ENCODE measurements at regions not wholly inside any gene's neighbourhood (a gene's known extent, or its start where the extent isn't known, plus 50 kb on each side); places are given as distances from the start of the nearest gene placed in this dataset.

DNA sequence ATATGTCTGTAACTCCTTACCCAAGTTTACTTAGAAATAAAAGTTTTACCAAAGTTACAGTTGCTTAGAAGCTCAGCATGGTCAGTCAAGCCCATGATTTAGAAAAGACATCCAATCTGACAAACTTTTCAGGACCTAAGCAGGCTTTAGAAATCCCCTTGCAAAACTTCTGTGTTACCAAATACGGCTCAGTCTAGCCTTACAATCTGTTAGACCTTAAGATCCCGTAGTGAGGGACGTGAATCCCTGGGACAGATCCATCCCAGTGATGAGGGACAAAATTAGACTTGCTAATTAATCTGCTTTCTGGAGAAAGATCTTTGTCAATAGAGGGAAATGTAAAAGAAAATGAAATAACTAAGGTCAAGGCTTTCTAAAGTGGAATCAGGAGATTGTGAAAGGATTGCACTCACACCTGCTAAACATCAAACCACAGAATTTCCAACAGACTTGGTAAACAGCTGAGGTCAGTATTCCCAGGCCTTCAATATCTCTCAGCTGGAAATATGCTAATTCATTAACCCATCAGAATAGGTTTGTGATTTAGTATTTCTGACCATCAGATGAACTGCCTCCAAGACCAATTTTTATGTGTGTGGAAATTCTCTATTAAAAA, 375.3 kb downstream of the DUSP10 start:
- DNase-seq (ENCODE audit: low read depth), result no peak

DNA sequence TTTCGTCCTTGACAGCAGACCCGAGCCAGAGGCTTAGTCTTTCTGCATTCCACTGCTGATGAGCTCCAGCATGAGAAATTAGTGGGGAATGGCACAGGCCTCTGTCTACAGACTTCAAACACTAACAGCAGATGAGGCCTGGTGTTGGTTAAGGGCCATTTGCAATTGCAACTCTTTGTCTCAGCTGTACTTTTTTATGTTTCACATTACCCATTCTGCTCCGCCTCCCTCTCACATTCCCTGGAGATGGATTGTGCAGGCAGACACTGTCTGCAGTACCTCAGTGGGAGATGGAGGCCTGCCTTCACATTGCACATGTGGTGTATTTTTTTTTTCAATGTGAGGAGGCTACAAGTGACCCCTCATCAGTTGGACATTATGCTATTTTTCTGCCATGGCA, 370.2 kb downstream of the DUSP10 start:
- DNase-seq (ENCODE audit: low read depth), result no peak

DNA sequence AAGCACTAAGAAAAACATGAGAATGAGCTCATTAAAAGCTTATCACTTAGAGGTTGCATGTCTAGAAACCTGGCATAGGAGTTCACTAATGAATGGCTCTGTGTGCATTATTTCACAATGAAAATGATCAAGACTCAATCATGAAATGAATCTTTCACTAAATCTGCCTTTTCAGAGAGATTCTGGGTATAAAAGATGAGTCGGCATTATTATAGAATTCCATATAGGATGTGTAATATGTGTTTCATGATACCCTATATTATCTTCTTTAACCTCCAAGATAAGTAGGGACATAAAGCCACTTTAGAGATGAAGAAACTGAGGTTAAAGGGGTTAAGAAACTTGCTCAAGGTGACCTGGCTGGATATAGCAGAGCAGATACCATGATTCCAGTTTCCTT, 368.1 kb downstream of the DUSP10 start:
- DNase-seq (ENCODE audit: low read depth), result no peak

DNA sequence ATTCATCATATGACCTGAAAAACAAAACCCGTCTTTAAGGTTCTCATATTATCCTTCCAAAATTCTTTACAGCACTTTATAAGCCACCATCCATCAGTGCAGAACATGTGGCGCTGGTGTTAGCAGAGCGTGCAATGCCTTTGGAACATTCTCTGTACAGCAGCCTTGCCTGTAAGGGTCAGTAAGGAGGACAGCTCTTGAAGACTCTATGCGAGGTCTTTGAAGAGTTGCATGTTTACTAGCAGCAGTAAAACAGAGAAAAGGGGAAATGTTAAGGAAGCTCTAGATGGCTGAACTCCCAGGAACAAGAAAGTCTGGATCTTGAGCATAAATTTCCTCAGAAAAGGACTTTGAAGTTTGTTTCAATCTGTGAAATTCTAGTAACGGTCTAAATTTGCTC, 365.6 kb downstream of the DUSP10 start:
- no peak for DNase-seq (ENCODE audit: low read depth)

DNA sequence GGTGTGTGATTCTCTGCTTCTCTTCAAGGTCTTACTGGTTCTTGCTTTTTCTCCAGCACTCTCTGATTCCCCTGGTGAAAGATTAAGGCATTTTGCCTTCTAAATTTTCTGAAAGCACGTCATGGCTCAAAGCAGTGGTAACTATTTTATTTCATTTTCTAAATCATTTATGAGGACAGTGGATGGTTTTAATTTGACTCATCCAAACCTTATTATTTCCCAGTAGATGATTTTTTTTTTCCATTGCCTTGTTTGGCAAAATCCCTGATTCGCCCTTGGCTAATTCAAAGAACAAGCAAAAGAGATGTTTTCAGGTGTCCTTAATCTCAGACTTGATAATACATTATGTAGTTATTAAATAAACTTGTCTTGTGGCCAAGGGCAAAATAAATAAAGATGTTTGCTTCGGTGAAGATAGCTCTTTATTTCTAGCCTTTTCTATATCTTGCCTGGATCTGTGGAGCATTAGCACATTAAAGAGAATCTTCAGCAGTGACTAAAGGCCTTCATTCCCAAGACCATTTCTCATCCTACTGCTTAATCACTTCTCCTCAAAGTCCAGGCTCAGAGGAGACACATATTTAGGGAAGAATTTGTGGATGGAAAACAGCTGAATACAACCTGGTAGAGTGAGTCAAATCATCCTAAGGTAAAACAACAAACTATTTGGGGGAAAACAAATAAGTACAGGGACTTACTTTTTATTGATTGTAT, 359.8 kb downstream of the DUSP10 start:
- DNase-seq (ENCODE audit: low read depth), result peak; percentile 83

DNA sequence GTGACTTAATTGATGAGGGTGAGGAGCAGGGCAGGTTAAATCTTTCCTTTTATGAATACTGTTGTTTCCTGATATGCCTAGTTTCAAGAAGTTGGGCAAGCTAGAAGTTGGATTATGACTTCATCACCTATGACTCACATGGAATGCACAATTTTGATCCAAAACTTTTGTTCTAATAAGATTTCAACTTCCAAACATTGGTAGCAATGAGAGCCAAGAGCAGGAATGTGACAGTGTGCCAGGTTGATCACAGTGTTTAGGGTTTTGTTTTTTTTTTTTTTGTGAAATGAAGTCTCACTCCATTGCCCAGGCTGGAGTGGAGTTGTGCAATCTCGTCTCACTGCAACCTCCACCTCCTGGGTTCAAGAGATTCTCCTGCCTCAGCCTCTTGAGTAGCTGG, 349.4 kb downstream of the DUSP10 start:
- peak; percentile 82 for DNase-seq (ENCODE audit: low read depth)

DNA sequence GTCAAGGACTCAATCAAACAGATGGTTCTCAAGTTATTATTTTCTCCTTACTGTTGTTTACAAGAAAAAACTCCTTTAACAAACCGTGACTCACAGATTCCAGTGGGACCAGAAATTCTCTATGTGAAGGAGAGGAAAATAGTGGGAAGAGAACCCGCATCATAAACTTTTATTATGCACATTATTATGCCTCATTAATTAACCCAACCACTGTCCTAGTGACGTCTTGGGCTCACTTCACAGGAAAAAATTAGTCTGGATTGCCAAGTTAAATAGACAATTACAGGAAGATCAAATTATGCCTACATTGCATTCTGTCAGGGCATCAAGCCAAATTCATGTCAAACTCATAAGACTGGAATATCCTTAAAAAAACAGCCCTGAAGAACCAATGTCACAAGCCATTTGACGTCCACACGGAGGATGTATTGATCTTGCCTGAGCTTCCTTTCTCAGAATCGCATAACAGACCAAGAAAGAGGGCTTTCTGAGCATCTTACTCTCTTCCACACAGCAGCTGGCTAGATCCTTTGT, 347.8 kb downstream of the DUSP10 start:
- DNase-seq (ENCODE audit: low read depth), result peak; percentile 92

DNA sequence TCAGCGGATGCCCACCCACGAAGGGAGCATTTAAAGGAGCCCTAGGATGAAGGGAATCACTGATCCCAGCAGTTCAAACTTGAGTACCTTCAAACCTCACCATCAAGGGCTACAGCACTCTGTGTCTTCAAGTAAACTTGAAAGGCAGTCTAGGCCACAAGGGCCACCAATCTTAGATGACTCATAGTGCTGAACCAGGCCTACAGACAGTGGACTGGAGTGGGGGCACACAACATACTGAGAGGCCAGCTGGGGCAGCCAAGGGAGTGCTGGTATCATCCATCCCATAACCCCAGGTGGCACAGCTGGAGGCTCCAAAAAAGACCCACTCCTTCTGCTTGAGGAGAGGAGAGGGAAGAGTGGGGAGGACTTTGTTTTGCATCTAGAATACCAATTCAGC, 345.4 kb downstream of the DUSP10 start:
- no peak for DNase-seq (ENCODE audit: low read depth)

DNA sequence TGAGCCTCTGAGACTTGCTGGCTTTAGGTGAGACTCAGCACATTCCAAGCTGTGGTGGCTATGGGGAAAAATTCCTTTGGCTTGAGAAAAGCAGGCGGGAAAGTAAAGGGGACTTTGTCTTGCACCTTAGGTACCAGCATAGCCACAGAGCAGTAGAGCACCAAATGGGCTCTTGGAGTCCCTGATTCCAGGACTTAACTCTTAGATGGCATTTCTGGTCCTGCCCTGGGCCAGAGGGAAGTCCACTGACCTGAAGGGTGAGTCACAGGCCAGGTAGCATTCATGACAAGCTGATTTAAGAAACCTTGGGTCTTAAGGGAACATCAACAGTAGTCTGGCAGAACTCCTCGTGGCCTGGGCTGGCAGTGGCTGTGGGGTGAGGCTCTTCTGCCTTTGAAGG, 344.7 kb downstream of the DUSP10 start:
- no peak for DNase-seq (ENCODE audit: low read depth)

DNA sequence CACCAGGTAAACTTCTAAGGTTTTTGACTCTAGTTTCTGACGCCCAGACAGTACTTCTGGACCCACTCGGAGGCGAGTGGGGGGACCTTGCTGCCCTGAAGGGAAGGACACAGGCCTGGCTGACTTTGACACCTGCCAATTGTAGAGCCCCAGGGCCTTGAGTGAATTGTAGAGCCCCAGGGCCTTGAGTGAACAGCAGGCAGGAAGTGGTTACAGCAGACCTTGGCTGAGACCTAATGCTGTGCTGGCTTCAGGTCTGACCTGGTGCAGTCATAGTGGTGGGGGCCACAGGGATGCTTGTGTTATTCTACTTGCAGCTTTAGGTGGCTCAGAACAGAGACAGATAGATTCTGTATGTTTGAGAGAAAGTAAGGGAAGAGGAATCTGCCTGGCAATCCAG, 344.3 kb downstream of the DUSP10 start:
- DNase-seq (ENCODE audit: low read depth), result no peak

DNA sequence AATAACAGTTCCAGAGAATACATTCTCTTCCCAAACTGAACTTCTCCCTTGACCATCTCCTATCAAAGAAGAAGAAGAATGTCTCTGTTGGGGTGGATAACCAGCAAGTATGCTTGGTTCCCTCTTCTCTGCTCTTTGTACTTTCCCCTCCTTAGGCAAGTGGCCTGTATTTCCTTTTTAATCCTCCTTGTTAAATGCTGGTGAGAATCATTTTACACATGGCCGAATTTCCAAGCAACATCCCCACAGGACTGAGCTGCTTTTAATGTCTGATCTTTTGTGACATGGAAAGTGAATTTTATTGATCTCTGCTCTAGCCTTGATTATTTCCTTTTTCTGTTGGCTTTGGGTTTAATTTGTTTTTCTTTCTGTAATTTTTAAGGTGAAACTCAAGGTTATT, 336.7 kb downstream of the DUSP10 start:
- DNase-seq (ENCODE audit: low read depth), result no peak

DNA sequence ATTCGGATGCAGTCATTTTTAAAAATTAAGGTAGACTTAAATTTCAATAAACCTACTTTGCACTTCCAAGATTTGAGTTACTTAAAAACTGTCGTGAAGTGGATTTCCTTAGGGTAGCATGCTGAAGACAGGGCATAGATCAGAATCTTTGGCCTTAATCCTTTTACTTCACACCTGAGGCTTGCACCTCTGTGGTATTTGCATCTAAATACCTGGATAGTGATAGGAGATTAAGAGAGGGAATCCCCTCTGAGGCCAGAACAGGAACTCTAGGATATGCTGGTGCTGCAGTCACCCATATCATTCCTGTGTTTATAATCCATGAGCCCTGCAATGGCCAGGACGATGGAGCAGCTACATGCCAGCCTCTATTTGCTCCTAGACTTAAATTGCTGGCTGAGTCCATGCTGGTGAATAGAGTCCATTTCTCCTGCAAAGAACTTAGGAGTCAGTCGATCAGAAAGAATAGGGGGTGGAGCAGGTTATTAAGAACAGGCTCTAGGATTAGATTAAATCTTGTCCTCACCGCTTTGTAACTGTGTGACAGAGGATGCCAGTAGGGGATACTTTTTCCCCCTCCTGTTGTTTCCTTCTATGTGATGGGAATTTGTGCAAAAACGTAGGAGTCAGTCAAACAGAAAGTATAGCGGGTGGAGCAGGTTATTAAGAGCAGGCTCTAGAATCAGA, 333.6 kb downstream of the DUSP10 start:
- DNase-seq (ENCODE audit: low read depth), result no peak

DNA sequence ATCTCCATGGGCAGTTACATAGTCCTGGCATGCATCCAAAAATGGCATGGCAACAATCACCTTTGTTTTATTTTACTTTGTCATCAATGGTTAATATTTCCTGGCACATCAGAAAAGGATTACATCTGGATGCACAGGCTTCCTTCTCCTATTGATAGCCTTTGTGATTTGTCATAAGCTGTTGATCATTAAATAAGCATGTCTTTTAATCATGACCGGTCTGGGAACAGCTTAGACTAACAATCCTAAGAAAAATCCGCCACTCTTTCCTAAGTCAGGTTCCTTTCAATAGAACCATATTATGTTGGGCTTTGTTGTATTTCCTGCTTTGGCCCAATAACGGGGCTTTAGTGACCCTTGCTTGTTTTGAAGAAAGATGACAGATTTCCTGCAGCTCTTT, 330.6 kb downstream of the DUSP10 start:
- no peak for DNase-seq (ENCODE audit: low read depth)

DNA sequence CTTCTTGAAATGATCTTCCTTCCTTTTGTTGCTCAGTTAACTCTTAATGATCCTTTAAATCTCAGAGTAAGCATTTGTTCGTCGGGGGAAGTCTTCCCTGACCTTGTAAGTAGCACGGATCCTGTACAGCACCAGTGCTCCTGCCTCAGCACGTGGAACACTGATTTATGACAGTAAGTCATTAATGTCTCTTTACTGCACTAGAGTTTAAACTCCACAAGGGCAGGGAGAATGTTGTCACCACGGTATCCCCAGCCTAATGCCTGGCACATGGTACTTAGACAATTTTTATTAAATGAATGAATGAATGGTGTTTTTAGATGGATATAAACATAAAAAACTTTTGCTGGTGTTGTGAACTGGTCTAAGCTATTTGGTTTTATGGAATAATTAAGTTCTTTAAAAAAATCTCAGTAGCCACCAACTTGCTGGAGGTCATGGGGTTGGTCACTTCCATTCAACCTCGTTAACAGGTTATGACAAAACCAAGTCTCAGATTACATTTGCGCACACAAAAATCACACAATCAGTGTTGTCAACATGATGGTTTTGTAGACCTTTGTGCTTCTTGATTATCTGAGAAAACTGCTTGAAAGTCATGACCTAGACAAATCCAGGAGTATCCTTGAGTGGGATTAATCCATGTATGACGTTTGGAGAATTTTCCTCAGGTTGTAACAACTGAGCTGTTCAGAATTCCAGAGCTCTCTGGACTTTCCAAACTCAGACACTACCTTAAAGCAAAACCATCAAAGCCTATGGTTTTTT, 326.9 kb downstream of the DUSP10 start:
- DNase-seq (ENCODE audit: low read depth), result no peak

DNA sequence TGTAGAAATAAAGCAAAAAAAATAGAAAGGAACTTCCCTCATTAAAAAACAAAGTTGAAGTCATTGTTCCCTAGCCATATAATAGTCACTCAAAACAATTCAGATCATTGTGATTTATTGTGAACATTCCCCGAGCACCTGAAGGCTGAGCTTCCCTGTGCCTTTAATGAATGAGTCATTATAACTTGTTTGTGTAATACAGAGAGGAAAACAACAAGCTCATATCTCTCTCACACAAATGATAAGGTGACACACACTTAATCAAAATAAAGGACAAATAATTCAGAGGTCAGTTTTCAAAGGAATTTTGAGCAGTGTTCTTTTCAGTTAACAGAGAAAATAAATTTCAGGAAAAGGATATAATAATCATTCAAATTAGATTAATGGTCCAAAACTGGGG, 326.2 kb downstream of the DUSP10 start:
- DNase-seq (ENCODE audit: low read depth), result no peak

DNA sequence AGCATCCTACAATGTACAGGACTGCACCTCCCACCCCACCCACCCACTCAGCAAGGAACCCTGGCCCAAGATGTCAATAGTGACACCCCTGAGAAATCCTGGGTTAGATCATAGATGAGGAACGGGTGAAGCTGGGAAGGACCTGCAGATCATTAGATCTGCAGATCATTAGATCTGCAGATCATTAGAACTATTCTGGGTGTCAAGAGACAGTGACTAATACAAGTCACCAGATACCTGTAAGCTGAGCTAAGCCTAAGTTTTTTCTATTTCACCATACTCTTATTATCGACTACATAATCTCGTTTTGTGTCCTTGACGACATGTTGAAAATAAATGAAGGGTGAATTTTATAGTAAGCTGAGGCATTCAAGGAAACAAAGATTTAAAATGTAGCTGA, 325.7 kb downstream of the DUSP10 start:
- no peak for DNase-seq (ENCODE audit: low read depth)

DNA sequence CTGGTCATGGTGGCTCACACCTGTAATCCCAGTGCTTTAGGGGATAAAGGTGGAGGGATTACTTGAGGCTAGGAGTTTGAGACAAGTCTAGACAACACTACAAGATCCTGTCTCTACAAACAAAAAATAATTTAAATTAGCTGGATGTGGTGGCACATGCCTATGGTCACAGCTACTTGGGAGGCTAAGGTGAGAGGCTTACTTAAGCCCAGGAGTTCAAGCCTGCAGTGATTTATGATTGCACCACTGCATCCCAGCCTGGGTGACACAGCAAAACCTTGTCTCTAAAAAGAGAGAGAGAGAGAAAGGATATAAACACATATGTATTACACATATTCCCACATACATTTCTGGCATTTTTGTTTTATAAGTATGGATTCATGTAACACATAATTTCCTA, 325.2 kb downstream of the DUSP10 start:
- no peak for DNase-seq (ENCODE audit: low read depth)

DNA sequence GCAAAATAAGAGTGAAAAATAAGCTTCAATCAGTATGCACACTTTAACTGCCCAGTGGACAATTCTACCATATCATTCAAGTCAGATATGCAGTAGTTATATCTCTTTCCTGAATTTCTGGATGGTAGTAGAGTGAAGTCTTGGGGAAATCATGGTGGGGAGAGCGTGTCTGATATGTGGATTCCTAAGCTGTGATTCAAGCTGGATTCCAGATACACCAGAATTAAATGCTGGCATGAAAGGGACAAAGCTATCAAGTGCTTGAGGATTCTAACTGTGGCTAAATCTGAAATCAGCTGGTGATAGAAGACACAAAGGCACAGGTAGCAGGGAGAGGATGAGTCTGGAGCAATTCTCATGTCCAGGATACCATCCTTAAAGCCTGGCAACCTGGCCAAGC, 323.5 kb downstream of the DUSP10 start:
- DNase-seq (ENCODE audit: low read depth), result peak; percentile 74

DNA sequence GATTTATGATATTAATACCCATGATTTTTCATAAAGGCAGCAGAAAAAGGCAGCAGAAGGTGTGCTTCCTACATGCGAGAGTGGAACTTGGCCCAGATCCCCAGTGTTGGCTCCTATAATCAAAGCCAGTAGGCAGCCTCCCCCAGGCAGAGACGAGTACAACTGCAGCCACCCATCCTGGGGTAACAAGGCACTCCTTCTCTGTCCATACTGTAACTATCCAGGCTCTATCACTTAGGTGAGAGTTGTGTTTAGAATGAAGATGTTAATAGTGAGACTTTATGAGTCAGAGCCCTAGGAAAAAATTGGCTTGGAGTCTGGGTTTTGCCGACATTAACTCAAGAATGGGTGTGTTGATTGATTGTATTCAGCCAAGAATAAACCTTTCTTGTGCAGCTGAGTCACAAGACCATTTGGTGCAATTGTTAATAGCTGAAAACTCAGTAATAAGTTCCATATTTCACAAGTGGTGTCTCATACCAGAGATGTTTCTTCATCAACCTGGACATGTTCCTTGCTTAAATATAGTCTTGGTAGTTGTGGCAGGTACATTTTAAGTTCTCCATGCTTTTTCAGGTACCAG, 322.3 kb downstream of the DUSP10 start:
- DNase-seq (ENCODE audit: low read depth), result peak; percentile 67

DNA sequence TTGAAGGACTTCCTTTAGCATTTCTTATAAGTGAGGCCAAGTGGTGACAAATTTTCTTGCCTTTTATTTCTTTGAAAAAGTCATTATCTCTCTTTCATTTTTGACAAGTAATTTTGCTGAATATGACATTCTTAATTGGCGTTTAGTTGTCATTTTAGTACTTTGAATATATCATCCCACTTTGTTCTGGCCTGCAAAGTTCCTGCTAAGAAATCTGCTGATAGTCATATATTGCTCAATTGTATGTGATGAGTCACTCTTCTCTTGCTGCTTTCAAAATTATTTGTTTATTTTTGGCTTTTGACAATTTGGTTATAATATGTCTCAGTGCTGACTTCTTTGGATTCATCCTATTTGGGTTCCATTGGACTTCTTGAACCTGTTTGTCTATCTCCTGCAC, 312.6 kb downstream of the DUSP10 start:
- DNase-seq (ENCODE audit: low read depth), result peak; percentile 55

DNA sequence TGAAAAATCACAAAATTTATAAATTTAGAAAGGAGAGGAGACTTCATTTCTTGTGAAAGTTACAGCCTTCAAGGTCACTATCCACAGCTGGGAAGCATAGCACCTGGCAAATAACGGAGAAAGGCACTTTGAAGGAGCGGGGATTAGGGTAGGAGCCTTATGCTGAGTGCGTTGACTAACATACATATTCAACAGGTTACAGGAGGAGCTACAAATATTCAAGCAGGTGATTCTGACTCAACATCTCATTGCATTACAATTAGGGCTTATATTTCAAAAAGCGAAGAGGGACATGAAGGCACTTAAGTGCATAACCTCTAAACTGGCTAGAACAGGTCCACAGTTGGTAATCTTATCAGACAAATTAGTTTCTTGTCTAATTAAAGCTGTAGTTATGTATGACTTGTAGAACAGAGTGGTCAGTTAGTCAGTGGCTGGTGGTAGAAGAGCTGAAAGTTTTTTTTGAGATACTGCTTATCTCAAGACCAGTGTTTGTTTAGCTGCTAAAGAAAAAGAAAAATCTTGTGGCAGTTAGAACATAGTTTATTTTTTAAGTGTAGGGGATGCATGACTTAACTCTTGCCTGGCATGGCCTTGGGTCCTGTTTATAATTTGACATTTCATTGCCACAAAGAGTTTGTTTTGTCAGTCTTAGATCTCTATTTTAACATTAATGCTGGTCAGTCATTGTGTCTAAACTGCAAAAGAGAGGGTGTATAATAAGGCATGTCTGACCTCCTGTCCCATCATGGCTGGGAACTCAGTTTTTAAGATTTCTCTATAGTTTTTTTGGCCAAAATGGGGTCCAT, 311.5 kb downstream of the DUSP10 start:
- no peak for DNase-seq (ENCODE audit: low read depth)

All from EH (cell line).